GM12878 (cell line): ENCODE measurements at regions not wholly inside any gene's neighbourhood (a gene's known extent, or its start where the extent isn't known, plus 50 kb on each side); places are given as distances from the start of the nearest gene placed in this dataset.

Experiments used
- ATAC-seq: fragments of 200-7000 bp; cut with Tn5 transposase; 3 replicates; pipeline ENCODE4 v1.9.1; 2020; ENCODE audit warnings: mild to moderate bottlenecking, moderate library complexity
- BruUV-seq: library from RNA; stranded (reverse); fragments of 400-500 nt; replicated peaks from 2 replicates; lab custom pipeline; 2021; lab: Mats Ljungman, UMichigan
- CTCF ChIA-PET: fragments of 300-600 bp; sonication (Branson Sonifier 250); formaldehyde crosslinking; extraction: SDS; loops from one replicate; lab custom pipeline; 2021; ENCODE audit warnings: inconsistent platforms; lab: Yijun Ruan, JAX
- POLR2A ChIA-PET: fragments of 350-600 bp; formaldehyde crosslinking; extraction: SDS; loops from one replicate; lab custom pipeline; 2021; ENCODE audit warnings: inconsistent platforms; lab: Charles Lee
- RAD21 ChIA-PET: fragments of 300-600 bp; sonication (Branson Sonifier 250); formaldehyde crosslinking; loops from one replicate; lab custom pipeline; 2023; ENCODE audit warnings: antibody characterized with exemption; ENCODE audit not compliant: unreplicated experiment; lab: Charles Lee
- SMC1A ChIA-PET: fragments of 300-600 bp; sonication (Branson Sonifier 250); formaldehyde crosslinking; loops from one replicate; lab custom pipeline; 2023; ENCODE audit not compliant: unreplicated experiment, uncharacterized antibody; lab: Charles Lee
- DNase-seq: peaks from one replicate; pipeline ENCODE4 v3.0.0-alpha.2; 2011; ENCODE audit warnings: low read depth, low spot score
- FAIRE-seq: peaks from 3 replicates; lab custom pipeline; 2011; peaks lifted over from hg19 to GRCh38; lab: Jason Lieb, UNC
- H2AFZ ChIP-seq: 2 replicates; pipeline ENCODE4 v1.6.0; 2011; ENCODE audit warnings: low read depth, low read length, control low read depth; ENCODE audit not compliant: control insufficient read depth
- H3K27ac ChIP-seq: 2 replicates; pipeline ENCODE4 v1.5.1; 2011; ENCODE audit warnings: control low read depth; ENCODE audit not compliant: control insufficient read depth, insufficient read depth
- H3K27me3 ChIP-seq, 2 experiments: replicated peaks in 1 of 2; 2 replicates each; pipeline versions ENCODE4 v1.6.0 to v1.6.1; 2011; ENCODE audit warnings: low read length in 1 of 2; ENCODE audit not compliant: control insufficient read depth in 2 of 2, insufficient read depth in 2 of 2
- H3K36me3 ChIP-seq, 2 experiments: 2 replicates each; pipeline ENCODE4 v1.5.1; 2011; ENCODE audit warnings: low read length in 1 of 2; ENCODE audit not compliant: control insufficient read depth in 2 of 2, insufficient read depth in 2 of 2
- H3K4me1 ChIP-seq: 2 replicates; pipeline ENCODE4 v1.6.1; 2011; ENCODE audit warnings: mild to moderate bottlenecking, low read length, moderate library complexity, mixed read lengths; ENCODE audit not compliant: control insufficient read depth, insufficient read depth
- H3K4me2 ChIP-seq: 2 replicates; pipeline ENCODE4 v1.6.0; 2011; ENCODE audit warnings: control low read depth; ENCODE audit not compliant: control insufficient read depth, insufficient read depth
- H3K4me3 ChIP-seq: fragments of 200-600 bp; sonication (generic); 2 replicates; pipeline ENCODE4 v1.5.1; 2016
- H3K79me2 ChIP-seq: 2 replicates; pipeline ENCODE4 v1.6.0; 2011; ENCODE audit warnings: low read length; ENCODE audit not compliant: control insufficient read depth, insufficient read depth
- H3K9ac ChIP-seq: 2 replicates; pipeline ENCODE4 v1.8.0; 2011; ENCODE audit warnings: low read length, control low read depth, mixed read lengths; ENCODE audit not compliant: control insufficient read depth, insufficient read depth
- H3K9me3 ChIP-seq: replicated peaks from 3 replicates; pipeline ENCODE4 v1.5.1; 2011; ENCODE audit warnings: mild to moderate bottlenecking, low read length; ENCODE audit not compliant: control insufficient read depth, insufficient read depth
- H4K20me1 ChIP-seq: 2 replicates; pipeline ENCODE4 v1.6.0; 2011; ENCODE audit not compliant: control insufficient read depth, insufficient read depth
- EZH2 ChIP-seq: IDR thresholded peaks from 2 replicates; pipeline ENCODE4 v1.6.1; 2012; ENCODE audit warnings: low read depth, mild to moderate bottlenecking, control low read depth, inconsistent platforms, low read length, borderline replicate concordance; ENCODE audit not compliant: control insufficient read depth
- NKRF ChIP-seq: fragments of 450-650 bp; conservative IDR thresholded peaks from 2 replicates; pipeline ENCODE4 v1.6.1; 2017; ENCODE audit warnings: mild to moderate bottlenecking, moderate library complexity
- USF1 ChIP-seq: IDR thresholded peaks from 2 replicates; pipeline ENCODE4 v1.6.1; 2011; ENCODE audit warnings: borderline replicate concordance, low read depth, mild to moderate bottlenecking, moderate library complexity, mixed read lengths, low read length; ENCODE audit not compliant: insufficient read depth; ENCODE audit errors: extremely low read length
- ZBTB33 ChIP-seq: fragments of 450-650 bp; IDR thresholded peaks from 2 replicates; pipeline ENCODE4 v1.6.1; 2017; ENCODE audit warnings: mild to moderate bottlenecking
- ZBTB40 ChIP-seq: fragments of 450-650 bp; IDR thresholded peaks from 2 replicates; pipeline ENCODE4 v1.6.1; 2016; ENCODE audit warnings: mild to moderate bottlenecking, moderate library complexity, borderline replicate concordance
- ZNF384 ChIP-seq: IDR thresholded peaks from 2 replicates; pipeline ENCODE4 v1.6.1; 2012; ENCODE audit warnings: low read depth, mild to moderate bottlenecking, low read length, improper control_type of control experiment, borderline replicate concordance
- WGBS: methylation state at CpG from one replicate; pipeline ENCODE4 v1.1.6; 2016; ENCODE audit warnings: low lambda C conversion rate; ENCODE audit not compliant: insufficient replicate concordance, insufficient coverage; ENCODE audit errors: missing lambda C conversion rate; 5-methylcytosine and 5-hydroxymethylcytosine counted together
- in situ Hi-C: fragments of 300-500 bp; cut with MboI; formaldehyde crosslinking; loops from 9 replicates; pipeline ENCODE4 v1.14.3; 2018; ENCODE audit warnings: mixed read lengths
- intact Hi-C: fragments of 100-400 bp; cut with micrococcal nuclease; formaldehyde crosslinking; loops from one replicate; pipeline ENCODE4 v1.14.2; 2022; ENCODE audit not compliant: unreplicated experiment

- in situ Hi-C loops (no loop called here), intact Hi-C loops (no loop called here)
- BruUV-seq = no TSS peak
- ChIA-PET POLR2A (interaction anchor here (0.6 kb wide), 1 partner anchor 574 kb away, joined by 3 read pairs; no protein-coding TSS in a partner anchor), CTCF (no interaction called here), RAD21 (no interaction called here), SMC1A (no interaction called here)
- TF ChIP-seq NKRF = no peak
- no peak for TF ChIP-seq ZNF384
- no peak for TF ChIP-seq ZBTB33
- no peak for TF ChIP-seq USF1
- TF ChIP-seq ZBTB40 = no peak
- TF ChIP-seq EZH2 = no peak
- DNase-seq = no peak
- 61% methylated on average over 5 of the region's 5 CpGs for WGBS
- Histone ChIP-seq H3K4me2 (no peak overlapping the region), H3K4me1 (no peaks in the 10 kb centered on the region), H3K9me3 (no peaks in the 10 kb centered on the region), H2AFZ (no peak overlapping the region), H4K20me1 (no peaks in the 10 kb centered on the region), H3K36me3 (no peaks in the 10 kb centered on the region), H3K4me3 (no peak overlapping the region), H3K79me2 (no peaks in the 10 kb centered on the region), H3K9ac (no peak overlapping the region), H3K27ac (no peak overlapping the region), H3K27me3 (no peaks in the 10 kb centered on the region)
- no peak for ATAC-seq
- FAIRE-seq = no peak
These were observed 73.8 kb upstream of the PTPRR start for GRCh38 chr12:70994217-70994788.
